GM11168 (cell line): ENCODE measurements at regions not wholly inside any gene's neighbourhood (a gene's known extent, or its start where the extent isn't known, plus 50 kb on each side); places are given as distances from the start of the nearest gene placed in this dataset.

Experiments used
- in situ Hi-C: fragments of 300-500 bp; cut with MboI; formaldehyde crosslinking; loops from one replicate; pipeline ENCODE4 v1.12.0; 2022; ENCODE audit warnings: low sequenced_read_pairs; ENCODE audit not compliant: unreplicated experiment

DNA sequence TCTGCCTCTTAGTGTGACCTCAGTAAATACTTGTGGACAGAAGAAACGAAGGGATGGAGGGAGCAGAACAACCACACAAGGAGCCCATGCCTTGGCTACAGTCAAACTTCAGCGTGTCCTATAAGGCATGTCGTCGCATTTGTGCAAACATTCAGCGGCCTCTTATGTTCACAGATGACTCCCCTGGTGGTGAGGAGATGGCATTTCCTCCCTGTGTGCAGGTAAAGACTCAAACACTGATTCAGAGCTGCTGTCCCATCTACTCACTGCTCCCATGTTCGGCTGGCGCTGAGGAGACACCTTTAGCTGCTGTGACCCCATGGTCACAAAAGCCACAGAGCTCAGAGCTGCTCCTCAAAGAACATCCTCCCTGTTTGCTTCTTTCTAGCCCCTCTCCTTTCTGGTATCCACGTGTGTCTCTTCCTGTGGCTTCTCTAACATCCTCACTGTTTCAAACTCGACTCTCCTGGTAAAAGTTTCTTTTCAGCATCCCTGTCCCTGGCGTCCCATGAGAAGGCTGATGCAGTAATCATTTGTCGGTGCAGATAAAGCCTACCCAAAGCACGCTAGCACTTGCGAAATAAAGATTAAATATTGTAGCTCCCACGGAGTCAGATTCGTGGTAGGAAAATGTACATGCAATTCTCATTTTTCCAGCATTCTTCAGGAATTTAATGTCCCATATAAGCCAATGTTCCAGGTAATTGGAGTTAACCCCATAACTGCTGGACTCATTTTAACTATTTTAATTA lies 124.9 kb upstream of the NEBL start:
- in situ Hi-C loops = loop anchor here (10.0 kb wide), 1 partner anchor 157 kb away; no protein-coding TSS in a partner anchor

- in situ Hi-C loops = loop anchor here (10.0 kb wide), 1 partner anchor 156 kb away; no protein-coding TSS in a partner anchor
These were observed 124.1 kb upstream of the NEBL start for GRCh38 chr10:21021231-21021630.

GRCh38 chr10:21020545-21020944 lies 123.4 kb upstream of the NEBL start:
- in situ Hi-C loops = loop anchor here (10.0 kb wide), 1 partner anchor 156 kb away; no protein-coding TSS in a partner anchor

DNA sequence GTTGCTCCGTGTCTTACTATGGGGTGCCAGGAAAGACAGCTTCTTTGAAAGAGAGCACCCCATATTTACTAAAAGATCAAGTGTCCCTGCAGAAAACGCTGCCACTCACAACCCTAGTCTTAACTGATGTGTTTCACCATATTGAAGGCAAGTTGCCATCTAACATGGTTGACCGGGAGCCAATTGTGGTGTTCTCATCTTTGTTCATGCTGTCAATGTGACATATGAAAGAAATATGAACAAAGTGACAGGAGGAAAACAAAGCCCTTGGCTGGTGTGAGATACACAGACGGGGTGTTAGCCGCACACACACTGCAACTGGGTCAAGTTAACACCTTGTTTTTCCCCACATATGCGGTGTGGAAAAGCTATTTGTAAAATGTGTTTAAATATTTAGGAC lies 122.3 kb upstream of the NEBL start:
- in situ Hi-C loops = no loop called here

DNA sequence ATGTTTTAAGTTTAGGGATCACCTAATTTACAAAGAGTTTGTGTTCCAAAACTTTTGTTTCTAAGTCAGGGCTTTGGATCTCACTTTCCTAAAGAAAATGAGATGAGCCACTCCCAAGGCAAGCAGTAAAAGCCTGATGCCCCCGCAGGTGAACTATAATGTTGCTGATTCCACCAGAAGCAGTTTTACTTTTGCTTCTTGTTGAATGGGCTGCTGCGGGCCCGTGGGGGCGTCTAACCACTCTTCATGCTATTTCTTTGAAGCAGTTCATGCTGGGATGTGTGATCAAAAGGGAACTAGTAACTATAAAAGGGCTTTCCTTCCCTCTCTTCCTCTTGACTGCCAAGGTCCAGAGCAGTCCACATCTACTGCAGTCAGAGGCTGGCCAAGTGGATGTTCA lies 118.7 kb upstream of the NEBL start:
- in situ Hi-C loops = no loop called here

DNA sequence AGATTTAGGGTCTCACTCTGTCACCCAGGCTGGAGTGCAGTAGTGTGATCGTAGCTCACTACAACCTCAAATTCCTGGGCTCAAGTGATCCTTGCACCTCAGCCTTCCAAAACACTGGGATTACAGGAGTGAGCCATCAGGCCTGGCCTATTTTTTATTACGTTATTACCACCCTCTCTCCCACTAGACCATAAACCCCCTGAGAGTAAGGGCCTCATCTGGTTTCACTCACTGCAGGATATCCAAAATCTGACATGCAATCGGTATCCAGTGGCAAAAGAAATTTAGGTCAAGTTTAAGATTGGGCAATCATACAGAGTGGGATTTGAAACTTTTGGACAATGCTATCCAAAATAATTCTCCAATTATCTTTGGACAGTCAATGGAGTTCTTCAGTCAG lies 117.0 kb upstream of the NEBL start:
- in situ Hi-C loops = no loop called here

GRCh38 chr10:21011433-21012018 lies 114.4 kb upstream of the NEBL start:
- in situ Hi-C loops = no loop called here

DNA sequence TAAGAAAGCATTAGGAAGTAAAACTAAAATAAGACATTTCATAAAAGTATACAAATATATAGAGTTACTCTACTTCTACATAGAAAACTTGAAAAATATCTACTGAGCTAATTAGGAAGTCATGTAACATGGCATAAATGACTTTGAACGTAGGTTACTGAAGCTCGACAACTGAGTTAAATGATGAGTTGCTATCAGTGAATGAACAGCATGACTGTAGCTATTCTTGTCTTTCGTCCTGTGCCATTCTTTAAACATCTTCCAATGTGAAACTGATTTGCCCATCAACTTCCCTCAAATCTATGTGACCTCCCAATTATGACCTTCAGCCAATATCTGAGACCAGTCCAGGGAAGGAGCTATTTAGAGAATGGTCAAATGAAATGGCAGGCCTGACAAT lies 113.5 kb upstream of the NEBL start:
- in situ Hi-C loops = no loop called here

GRCh38 chr10:21003240-21003822 lies 106.2 kb upstream of the NEBL start:
- in situ Hi-C loops = no loop called here

DNA sequence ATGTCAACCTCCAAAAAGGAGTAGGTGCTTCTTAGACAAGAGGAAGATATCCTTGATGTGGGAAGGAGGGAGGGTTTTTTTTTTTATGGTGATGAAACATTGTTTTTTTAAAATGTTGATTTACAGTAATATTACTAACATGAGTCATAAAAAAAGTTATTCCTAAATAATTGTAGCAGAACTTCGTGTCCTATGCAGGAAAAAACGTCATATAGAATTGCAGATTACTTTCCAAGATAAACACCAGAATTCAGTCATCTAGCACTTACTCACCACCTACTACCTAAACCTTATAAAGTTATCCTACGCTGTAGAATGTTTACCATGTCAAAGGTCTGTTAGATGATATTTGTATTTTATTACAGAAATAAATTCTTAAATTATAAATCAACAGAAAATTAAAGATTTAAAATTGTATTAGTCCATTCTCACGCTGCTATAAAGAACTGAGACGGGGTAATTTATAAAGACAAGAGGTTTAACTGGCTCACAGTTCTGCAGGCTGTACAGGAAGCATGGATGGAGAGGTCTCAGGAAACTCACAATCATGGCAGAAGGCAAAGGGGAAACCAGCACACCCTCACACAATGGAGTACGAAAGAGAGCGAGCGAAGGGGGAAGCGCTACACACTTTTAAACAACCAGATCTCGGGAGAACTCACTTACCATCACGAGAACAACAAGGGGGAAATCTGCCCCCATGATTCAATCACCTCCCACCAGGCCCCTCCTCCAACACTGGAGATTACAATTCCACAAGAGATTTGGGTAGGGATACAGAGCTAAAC lies 105.2 kb upstream of the NEBL start:
- in situ Hi-C loops = no loop called here

- in situ Hi-C loops = no loop called here
These were observed 102.6 kb upstream of the NEBL start for GRCh38 chr10:20999699-21000098.

- in situ Hi-C loops = no loop called here
These were observed 100.9 kb upstream of the NEBL start for GRCh38 chr10:20998036-20998435.

DNA sequence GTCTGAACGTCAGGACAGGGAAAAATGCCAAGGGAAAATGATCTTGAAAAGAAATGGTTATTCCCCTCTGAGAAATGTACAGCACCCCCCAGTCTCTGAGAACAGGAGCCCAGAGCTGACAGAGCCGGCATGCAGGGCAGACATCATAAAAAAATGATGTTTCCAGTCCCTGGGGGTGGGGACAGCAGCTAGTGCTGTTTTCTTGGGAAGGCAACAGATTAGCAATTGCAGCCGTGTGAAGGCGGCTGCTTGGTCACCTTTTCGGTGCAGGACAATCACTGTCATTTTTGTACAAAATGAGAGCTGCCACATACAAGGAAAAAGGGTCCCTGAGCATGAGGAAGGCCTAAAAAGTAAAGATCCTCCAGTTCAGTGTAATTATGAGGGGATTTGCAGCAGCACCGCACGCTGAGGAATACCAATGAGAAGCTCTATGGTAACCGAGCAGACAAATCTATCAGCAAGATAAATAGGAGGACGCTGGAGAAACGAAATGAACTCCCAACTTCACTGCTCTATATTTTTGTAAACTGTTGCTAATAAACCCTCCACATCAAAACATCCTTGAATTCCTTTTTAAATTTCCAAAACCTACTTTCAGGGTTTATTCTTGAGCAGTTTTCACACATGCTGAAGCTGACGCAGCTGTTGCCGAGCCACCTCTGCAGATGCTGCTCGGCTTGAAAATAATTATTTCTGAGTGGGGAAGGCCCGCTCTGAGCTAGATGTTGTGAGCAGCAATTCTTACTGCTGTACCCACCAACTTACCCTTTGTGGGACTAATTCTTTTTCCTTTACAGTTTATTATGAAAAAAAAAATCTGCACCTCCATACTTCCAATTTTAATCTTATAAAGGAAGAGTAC lies 98.2 kb upstream of the NEBL start:
- in situ Hi-C loops = no loop called here

GRCh38 chr10:20993830-20994527 lies 96.9 kb upstream of the NEBL start:
- in situ Hi-C loops = no loop called here

GRCh38 chr10:20993389-20993788 lies 96.3 kb upstream of the NEBL start:
- in situ Hi-C loops = no loop called here

- in situ Hi-C loops = no loop called here
These were observed 94.4 kb upstream of the NEBL start for GRCh38 chr10:20991526-20991925.

- in situ Hi-C loops = no loop called here
These were observed 93.5 kb upstream of the NEBL start for GRCh38 chr10:20990604-20991003.

- in situ Hi-C loops = no loop called here
These were observed 91.4 kb upstream of the NEBL start for GRCh38 chr10:20988357-20988983.

GRCh38 chr10:20986049-20986448 lies 88.9 kb upstream of the NEBL start:
- in situ Hi-C loops = no loop called here
